ENCODE measurements at regions not wholly inside any gene's neighbourhood (a gene's known extent, or its start where the extent isn't known, plus 50 kb on each side); places are given as distances from the start of the nearest gene placed in this dataset.

DNA sequence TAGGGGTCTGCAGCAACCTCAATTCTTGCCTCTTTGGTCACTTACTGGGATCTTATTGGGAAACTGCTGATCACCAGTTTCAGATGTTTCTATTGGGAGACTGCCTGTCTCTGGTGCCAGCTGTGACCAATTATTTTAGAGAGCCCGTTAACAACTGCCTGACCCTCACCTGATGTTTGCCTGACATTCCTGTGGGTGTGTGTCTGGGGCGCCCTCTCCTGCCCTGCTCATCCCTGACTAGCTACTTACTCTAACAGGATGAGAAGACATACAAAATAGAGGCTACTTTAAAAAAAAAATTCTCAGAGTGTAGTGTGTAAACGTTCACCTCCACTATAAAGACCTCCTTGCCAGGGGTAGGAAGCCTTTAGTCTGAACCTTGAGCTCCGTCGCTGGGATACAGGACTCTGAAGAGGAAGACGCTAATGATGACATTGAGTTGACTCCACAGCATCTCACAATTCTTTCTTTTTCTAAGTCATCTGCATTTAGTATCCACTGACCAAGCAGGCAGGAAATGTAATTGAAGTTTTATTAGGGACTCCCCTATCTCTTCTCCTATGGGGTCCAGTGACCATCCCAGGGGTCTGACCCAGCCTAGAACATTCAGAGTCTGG lies 54.6 kb upstream of the DDR1 start:
- no peaks in the 10 kb centered on the region for H3K9me3 ChIP-seq (ENCODE audit: control insufficient read depth, low read depth, low read length)
- DNase-seq (ENCODE audit: low read depth, low spot score) = no peak
- no peak for FAIRE-seq
- H3K27ac ChIP-seq (ENCODE audit: control insufficient read depth, insufficient read depth, low read length) = no peak overlapping the region
- dilution Hi-C loops (cut with MboI; ENCODE audit: extremely low pct_ligation_motif_present, low sequenced_read_pairs) = no loop called here
- H3K79me2 ChIP-seq (ENCODE audit: control insufficient read depth, insufficient read depth, low read length) = no peaks in the 10 kb centered on the region
- no peak overlapping the region for H3K4me2 ChIP-seq (ENCODE audit: control insufficient read depth, extremely low read depth, insufficient read depth, low read depth, low read length)
- H3K4me3 ChIP-seq (ENCODE audit: control insufficient read depth in 2 of 3, extremely low read depth in 1 of 3, insufficient read depth in 2 of 3, low read depth in 1 of 3, low read length in 3 of 3) = no peak overlapping the region
- TF ChIP-seq, protein P1, sequence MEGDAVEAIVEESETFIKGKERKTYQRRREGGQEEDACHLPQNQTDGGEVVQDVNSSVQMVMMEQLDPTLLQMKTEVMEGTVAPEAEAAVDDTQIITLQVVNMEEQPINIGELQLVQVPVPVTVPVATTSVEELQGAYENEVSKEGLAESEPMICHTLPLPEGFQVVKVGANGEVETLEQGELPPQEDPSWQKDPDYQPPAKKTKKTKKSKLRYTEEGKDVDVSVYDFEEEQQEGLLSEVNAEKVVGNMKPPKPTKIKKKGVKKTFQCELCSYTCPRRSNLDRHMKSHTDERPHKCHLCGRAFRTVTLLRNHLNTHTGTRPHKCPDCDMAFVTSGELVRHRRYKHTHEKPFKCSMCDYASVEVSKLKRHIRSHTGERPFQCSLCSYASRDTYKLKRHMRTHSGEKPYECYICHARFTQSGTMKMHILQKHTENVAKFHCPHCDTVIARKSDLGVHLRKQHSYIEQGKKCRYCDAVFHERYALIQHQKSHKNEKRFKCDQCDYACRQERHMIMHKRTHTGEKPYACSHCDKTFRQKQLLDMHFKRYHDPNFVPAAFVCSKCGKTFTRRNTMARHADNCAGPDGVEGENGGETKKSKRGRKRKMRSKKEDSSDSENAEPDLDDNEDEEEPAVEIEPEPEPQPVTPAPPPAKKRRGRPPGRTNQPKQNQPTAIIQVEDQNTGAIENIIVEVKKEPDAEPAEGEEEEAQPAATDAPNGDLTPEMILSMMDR (optimal IDR thresholded peaks at IDR 0.05 in 1 of 3, IDR thresholded peaks at IDR 0.05 in 1 of 3, conservative IDR thresholded peaks at IDR 0.05 in 1 of 3; ENCODE audit: extremely low read depth in 1 of 3, insufficient read depth in 2 of 3, low read length in 3 of 3) = peak in 1 of 3 experiments; percentile 34
- TF ChIP-seq EZH2 (IDR thresholded peaks at IDR 0.05; ENCODE audit: low read length) = no peak
- H3K9ac ChIP-seq (ENCODE audit: control insufficient read depth, extremely low read depth, insufficient read depth, low read length) = no peak overlapping the region
- H3K9me1 ChIP-seq (ENCODE audit: control insufficient read depth, extremely low read depth, insufficient read depth, low read length) = no peaks in the 10 kb centered on the region
- no peaks in the 10 kb centered on the region for H4K20me1 ChIP-seq (ENCODE audit: control insufficient read depth, extremely low read depth, insufficient read depth, low read length)
- H2AFZ ChIP-seq (ENCODE audit: control insufficient read depth, low read length) = no peak overlapping the region
- H3K4me1 ChIP-seq (ENCODE audit: control insufficient read depth, extremely low read depth, insufficient read depth, low read length) = peaks cover 26% of the 10 kb centered on the region
- H3K36me3 ChIP-seq (ENCODE audit: control insufficient read depth in 2 of 2, extremely low read depth in 1 of 2, insufficient read depth in 2 of 2, low read length in 2 of 2) = no peaks in the 10 kb centered on the region
- no peaks in the 10 kb centered on the region for H3K27me3 ChIP-seq (ENCODE audit: control insufficient read depth, extremely low read depth, insufficient read depth, low read length)

DNA sequence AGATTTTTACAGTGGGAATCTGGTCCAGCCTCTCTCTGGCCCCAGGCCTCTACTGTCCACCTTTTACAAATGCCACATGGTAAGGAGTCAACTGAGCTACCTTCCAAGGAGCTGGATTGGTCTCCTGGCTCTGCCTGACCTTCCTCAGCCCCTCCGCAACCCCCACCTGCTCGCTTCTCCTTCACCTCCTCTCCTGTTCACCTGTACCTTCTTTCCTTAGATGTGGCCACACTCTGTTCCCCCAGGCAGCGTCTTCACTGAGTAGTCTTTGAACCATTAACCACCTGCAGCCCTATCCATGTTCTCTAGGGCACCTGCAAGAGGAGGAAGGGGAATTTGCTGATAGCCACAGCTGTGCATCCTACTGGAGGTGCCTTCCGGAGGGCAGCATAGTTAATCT lies 55.3 kb upstream of the DDR1 start:
- peak overlapping the region; percentile 22 for H3K4me2 ChIP-seq (ENCODE audit: control insufficient read depth, extremely low read depth, insufficient read depth, low read depth, low read length)
- no peaks in the 10 kb centered on the region for H4K20me1 ChIP-seq (ENCODE audit: control insufficient read depth, extremely low read depth, insufficient read depth, low read length)
- dilution Hi-C loops (cut with MboI; ENCODE audit: extremely low pct_ligation_motif_present, low sequenced_read_pairs) = no loop called here
- no peaks in the 10 kb centered on the region for H3K9me1 ChIP-seq (ENCODE audit: control insufficient read depth, extremely low read depth, insufficient read depth, low read length)
- peak overlapping the region; percentile 51 for H3K27ac ChIP-seq (ENCODE audit: control insufficient read depth, insufficient read depth, low read length)
- H3K9ac ChIP-seq (ENCODE audit: control insufficient read depth, extremely low read depth, insufficient read depth, low read length) = peak overlapping the region; percentile 6
- H3K9me3 ChIP-seq (ENCODE audit: control insufficient read depth, low read depth, low read length) = no peaks in the 10 kb centered on the region
- no peak overlapping the region for H2AFZ ChIP-seq (ENCODE audit: control insufficient read depth, low read length)
- DNase-seq (ENCODE audit: low read depth, low spot score) (no peak), FAIRE-seq (no peak)
- TF ChIP-seq EZH2 (IDR thresholded peaks at IDR 0.05; ENCODE audit: low read length) = no peak
- TF ChIP-seq, protein P1 (optimal IDR thresholded peaks at IDR 0.05 in 1 of 3, IDR thresholded peaks at IDR 0.05 in 1 of 3, conservative IDR thresholded peaks at IDR 0.05 in 1 of 3; ENCODE audit: extremely low read depth in 1 of 3, insufficient read depth in 2 of 3, low read length in 3 of 3) = no peak
- peaks cover 26% of the 10 kb centered on the region for H3K4me1 ChIP-seq (ENCODE audit: control insufficient read depth, extremely low read depth, insufficient read depth, low read length)
- no peak overlapping the region for H3K4me3 ChIP-seq (ENCODE audit: control insufficient read depth in 2 of 3, extremely low read depth in 1 of 3, insufficient read depth in 2 of 3, low read depth in 1 of 3, low read length in 3 of 3)
- no peaks in the 10 kb centered on the region for H3K36me3 ChIP-seq (ENCODE audit: control insufficient read depth in 2 of 2, extremely low read depth in 1 of 2, insufficient read depth in 2 of 2, low read length in 2 of 2)
- no peaks in the 10 kb centered on the region for H3K79me2 ChIP-seq (ENCODE audit: control insufficient read depth, insufficient read depth, low read length)
- no peaks in the 10 kb centered on the region for H3K27me3 ChIP-seq (ENCODE audit: control insufficient read depth, extremely low read depth, insufficient read depth, low read length)

Data from keratinocyte (primary cell).